ENCODE measurements at regions not wholly inside any gene's neighbourhood (a gene's known extent, or its start where the extent isn't known, plus 50 kb on each side); places are given as distances from the start of the nearest gene placed in this dataset.
"Not testable (repeated sequence)": the region's sequence is repeated elsewhere in the genome, so short reads cannot be mapped to it uniquely, and the experiment has no call there.

GRCh38 chr1:214991691-214992315, 90.7 kb upstream of the KCNK2 start:
- DNase-seq, result no peak

- no peak for DNase-seq
Measured at GRCh38 chr1:214993419-214993818, 89.1 kb upstream of the KCNK2 start.

- DNase-seq, result no peak
Measured at GRCh38 chr1:214997685-214998084, 84.9 kb upstream of the KCNK2 start.

- no peak for DNase-seq
Measured at GRCh38 chr1:215001419-215002021, 81.0 kb upstream of the KCNK2 start.

- DNase-seq, result no peak
Measured at GRCh38 chr1:215002471-215002870, 80.1 kb upstream of the KCNK2 start.

- no peak for DNase-seq
Measured at GRCh38 chr1:215003686-215004085, 78.9 kb upstream of the KCNK2 start.

- no peak for DNase-seq
Measured at GRCh38 chr1:215004121-215004827, 78.3 kb upstream of the KCNK2 start.

GRCh38 chr1:215005078-215005477, 77.5 kb upstream of the KCNK2 start:
- DNase-seq, result no peak

- no peak for DNase-seq
Measured at GRCh38 chr1:215005656-215006345, 76.7 kb upstream of the KCNK2 start.

GRCh38 chr1:215007880-215008279, 74.7 kb upstream of the KCNK2 start:
- DNase-seq, result no peak

GRCh38 chr1:215018555-215018954, 64.0 kb upstream of the KCNK2 start:
- DNase-seq, result no peak

GRCh38 chr1:215022204-215022603, 60.3 kb upstream of the KCNK2 start:
- DNase-seq, result no peak

- DNase-seq, result no peak
Measured at GRCh38 chr1:215022741-215023141, 59.8 kb upstream of the KCNK2 start.

- DNase-seq, result no peak
Measured at GRCh38 chr1:215023155-215023832, 59.2 kb upstream of the KCNK2 start.

- no peak for DNase-seq
Measured at GRCh38 chr1:215028954-215029353, 53.6 kb upstream of the KCNK2 start.

GRCh38 chr1:215030581-215030980, 52.0 kb upstream of the KCNK2 start:
- DNase-seq, result not testable (repeated sequence)

- DNase-seq, result no peak
Measured at GRCh38 chr1:215031392-215031791, 51.1 kb upstream of the KCNK2 start.
